NCI-H82 (cell line): ENCODE measurements at regions not wholly inside any gene's neighbourhood (a gene's known extent, or its start where the extent isn't known, plus 50 kb on each side); places are given as distances from the start of the nearest gene placed in this dataset.

ENCODE experiments used
- DNase-seq: peaks from one replicate; lab custom pipeline; 2025; lab: John Stamatoyannopoulos, UW

DNA sequence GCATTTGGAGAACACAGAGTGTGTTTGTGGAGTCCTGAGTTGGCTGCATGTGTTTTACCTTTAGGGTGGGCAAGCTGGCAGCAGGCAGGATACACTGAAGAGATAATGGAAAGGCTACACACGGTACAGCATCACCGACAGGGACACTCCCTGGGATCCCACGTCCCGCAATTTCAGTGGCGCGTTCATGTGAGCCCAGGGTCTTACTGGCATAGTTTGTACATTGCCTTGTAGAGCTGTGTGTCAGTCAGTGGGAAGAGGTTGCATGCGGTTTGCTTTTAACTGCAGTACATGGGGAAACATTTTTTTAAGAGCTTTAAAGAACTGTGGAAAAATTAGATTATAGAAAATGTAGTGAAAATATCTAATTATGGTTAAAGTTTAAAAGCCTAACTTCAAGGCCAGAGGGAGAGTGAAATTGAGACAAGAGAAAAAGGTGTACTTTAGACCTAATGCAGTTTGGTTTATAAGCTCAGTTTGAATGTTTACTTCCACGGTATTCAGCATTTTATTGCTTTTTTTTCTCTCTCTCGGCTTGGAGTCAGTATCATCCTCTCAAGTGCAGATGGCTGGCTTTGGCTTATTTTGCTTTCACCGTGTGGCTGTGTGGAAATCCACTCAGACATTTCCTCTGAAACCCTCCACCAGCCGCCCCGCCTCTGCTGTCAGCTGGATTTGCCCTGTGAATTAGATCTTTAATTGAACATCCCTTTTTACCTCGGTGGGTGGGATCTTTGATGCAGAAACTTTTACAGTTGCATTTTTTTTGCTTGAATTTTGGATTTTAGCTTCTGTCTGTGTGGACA, 364.2 kb upstream of the COBL start:
- DNase-seq, result peak; percentile 68

DNA sequence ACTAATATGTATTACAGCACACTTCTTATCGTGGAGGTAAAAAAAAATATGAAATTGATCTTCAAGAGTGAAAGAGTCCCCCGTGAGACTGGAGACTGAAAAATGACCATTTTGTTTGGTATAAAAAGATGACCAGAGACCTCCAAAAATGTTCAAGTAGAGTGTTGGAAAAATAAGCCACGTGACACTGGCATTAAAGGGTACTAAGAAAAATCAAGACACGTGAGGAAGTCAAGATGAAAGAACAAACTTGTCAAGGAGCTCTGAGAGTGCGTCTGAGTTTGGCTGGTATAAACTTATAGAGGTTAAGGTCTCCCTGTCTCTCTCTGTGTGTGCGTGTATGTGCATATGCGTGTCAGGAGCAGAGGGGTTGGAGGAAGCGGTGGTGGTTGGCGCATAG, 362.7 kb upstream of the COBL start:
- no peak for DNase-seq

DNA sequence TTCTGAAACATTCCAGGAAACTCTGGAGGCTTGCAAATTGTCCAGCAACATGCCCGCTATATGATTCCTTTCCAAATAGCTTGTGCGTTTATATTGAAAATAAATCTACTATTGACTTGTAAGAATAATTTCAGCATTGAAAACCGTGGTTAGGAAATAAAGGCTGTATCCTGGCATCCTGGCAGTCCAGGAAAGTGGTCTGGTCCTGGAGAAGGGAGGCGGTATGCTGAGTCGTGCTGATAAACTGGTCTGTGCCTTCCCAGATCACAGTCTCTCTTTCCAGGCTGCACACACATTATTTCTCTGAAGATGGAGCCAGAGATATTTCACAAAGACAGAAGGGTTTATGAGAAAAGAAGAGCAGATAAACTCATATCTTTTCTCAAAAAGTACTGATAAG, 350.1 kb upstream of the COBL start:
- no peak for DNase-seq

DNA sequence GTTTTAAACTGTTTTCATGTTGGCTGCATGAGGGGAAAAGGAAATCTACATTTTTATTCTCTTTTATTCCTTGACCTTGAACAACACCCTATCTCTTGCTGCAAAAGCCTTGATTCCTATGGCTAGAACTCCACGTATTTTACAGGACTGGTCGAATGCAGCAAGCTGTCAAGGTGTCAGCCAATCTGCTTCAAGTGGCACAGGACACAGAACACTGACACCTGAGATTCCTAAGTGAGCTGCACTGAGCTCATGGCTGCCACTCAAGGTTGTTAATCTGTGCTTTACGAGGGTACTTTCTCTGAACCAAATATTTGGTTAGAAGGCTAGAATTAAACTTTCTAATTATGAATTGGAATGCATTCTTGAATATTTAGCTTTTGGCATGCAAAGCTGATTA, 349.7 kb upstream of the COBL start:
- peak; percentile 37 for DNase-seq

DNA sequence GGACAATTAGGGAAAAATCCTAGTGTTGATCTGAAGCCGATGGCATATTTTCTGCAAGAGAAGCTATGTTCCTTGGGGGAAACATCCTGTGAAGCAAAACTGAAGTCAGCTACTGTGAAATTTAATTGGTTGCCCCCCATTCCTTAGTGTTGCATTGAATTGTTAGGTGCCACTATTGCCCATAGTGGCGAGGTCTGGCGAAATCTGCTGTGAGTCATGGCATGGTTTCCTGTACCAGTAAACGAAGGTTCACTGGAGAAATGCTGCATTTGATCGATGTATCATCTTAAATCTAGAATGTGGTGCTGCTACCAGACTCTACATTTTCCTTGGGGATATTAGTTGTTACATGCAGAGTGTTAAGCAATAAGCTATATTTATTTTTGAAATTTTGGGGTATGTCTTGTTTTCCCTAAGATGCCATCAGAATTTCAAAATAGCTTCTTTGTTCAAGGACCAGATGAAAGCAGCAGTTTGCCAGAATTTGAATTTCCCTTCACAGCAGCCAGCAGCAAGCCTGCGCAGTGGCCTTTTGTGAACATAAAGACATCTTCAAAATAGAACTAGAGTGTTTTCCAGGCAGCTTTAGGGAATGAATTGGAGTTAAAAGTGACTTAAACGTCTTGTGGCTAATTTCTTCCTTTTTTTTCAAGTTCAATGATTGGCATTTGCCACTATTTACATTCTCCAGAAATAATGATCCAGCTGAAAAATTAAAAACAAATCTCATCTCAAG, 348.6 kb upstream of the COBL start:
- DNase-seq, result no peak

DNA sequence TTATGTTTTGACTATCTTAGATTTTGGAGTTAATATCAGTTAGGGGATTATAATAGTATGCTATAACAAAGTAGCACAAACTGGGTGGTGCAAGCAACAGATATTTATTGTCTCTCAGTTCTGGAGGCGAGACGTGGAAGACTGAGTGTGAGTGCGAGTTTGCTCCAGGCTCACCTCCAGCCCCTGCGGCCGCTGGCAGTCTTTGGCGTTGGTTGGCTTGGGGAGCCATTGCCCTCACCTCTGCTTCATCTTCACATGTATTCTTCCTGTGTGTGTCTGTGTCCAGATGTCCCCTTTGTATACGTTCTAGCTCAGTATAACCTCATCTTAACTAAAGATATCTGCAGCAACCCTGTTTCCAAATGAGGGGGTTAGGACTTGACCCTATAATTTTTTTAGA, 343.9 kb upstream of the COBL start:
- no peak for DNase-seq

DNA sequence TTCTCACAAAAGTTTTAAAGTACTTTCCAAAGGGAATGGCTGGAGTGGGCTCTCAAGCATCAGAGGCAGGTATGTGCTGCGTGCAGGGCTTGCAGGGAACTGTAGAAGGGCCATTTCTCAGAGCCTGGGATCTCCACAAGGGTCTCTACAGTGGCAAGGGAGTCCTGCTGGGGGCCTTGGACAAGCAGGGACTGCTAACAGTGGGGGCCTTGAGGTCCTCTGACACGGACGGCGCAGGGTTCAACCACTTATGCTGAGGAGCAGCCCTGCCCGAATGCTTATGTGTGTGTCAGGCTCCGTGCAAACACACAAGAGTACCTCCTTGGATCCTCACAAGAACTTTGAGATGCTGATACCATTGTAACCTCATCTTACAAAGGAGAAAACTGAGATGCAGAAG, 342.1 kb upstream of the COBL start:
- no peak for DNase-seq

DNA sequence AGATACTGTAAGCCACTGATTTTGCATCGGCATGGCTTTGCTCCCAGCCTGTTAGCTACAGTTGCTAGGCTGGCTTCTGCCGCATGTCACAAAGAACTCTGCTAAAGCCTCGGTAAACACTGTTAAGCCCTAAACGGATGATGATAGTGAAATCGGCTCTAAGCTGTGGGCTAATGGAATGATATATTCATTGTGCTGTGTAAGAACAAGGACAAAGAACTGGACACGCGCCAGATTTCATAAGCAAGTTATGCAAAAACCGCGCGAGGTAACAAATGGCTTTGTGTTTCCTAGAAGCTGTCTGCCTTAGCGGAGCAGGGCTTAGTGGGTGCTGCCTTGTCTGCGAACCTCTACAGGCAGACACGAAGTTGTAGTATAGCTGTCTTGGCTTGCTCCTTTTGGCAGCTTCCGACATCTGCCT, 331.3 kb upstream of the COBL start:
- peak; percentile 100 for DNase-seq

DNA sequence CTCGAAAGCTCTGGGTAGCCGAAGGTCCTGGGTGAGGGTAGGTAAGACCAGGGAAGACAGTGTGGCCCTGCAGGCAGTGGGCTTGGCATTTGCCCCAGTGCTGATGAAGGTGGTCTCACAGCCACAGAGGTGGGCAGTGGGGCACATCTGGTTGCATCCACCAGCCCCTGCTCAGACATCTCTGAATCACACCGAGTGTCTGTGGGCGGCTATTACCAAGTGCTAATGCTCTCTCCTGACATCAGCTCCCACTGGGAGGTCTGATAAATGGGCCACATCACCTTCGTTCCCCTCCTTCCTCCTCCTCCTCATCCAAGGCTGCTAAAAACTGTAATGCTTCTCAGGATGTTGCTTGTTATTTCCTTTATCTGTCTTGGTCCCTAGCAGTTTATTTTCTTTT, 330.9 kb upstream of the COBL start:
- peak; percentile 85 for DNase-seq

DNA sequence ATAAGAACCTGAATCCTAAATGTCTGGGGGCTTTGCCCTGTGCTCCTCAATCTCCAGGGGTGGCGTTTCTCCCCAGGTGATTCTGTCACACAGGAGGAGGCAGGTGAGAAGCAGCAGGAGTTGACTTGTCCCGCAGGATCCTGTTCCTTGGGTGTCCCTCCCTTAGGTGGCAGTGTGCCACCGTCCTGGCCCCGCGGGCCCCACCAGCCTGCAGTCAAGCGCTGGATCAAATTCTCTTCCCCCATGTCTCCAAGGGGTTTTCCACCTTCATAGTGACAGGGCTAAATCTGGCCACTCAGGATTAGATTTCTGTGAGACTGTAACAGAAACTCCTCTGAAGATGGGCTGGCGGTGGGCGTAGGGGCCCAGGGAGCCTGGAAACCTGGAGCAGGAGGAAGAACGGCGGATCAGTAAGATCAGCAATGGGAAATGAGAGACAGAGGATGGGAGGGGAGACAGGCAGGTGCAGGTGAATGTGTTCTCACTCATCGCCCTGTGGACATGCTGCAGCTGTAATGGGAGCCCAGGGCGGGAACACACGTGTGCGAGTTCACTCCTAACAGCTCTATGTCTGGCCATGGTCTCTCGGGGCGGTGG, 329.2 kb upstream of the COBL start:
- DNase-seq, result no peak

DNA sequence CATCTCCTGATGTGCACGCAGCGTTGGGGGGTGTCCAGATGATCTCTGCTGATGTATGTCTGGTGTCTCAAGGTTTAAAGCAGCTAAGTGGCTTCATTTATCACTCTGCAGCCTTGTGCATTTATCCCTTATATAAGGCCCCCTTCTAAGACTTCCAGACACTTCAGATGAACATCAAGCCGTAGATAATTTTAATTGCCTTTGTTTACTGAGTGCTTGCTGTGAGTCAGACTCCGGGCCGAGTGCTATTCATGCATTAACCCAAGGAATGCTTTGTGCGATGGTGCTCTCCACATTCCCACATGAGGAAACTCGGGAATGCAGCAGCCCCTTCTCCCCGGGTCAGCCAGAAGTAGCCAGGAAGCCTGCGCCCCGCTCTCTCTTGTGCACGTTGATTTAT, 328.6 kb upstream of the COBL start:
- peak; percentile 24 for DNase-seq

DNA sequence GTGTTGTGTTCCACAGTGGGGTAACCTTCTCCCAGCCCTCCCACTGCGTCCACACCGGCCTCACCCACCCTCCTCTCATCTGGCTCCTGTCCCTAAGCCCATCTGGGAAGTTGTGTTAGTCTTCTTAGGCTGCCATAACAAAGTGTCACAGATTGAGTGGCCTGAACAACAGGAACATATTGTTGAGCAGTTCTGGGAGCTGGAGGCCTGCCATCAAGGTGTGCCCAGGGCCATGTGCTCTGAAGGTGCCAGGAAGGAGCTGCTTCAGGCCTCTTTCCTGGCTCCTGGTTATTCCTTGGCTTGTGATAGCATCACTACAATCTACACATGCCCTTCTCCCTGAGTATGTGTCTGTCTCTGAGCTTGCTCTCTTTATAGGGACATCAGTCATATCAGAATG, 327.6 kb upstream of the COBL start:
- DNase-seq, result no peak

DNA sequence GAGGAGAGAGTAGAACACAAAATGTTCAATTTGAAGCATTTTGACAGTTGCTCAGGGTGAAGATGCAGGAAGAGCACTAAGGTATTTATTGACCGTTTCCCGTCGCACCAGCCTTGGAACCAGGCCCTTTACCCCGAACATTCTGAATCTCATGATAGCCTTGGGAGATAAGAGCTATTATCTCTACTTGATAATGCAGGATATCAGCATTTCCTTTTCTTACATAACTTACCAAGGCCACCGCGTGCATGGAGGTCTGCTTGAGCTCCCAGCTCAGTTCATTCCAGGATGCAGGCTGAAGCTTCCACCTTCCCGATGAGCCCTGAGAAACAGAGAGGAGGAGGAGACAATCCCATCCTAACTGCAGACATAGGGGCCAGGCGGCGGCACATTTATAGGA, 324.2 kb upstream of the COBL start:
- no peak for DNase-seq

DNA sequence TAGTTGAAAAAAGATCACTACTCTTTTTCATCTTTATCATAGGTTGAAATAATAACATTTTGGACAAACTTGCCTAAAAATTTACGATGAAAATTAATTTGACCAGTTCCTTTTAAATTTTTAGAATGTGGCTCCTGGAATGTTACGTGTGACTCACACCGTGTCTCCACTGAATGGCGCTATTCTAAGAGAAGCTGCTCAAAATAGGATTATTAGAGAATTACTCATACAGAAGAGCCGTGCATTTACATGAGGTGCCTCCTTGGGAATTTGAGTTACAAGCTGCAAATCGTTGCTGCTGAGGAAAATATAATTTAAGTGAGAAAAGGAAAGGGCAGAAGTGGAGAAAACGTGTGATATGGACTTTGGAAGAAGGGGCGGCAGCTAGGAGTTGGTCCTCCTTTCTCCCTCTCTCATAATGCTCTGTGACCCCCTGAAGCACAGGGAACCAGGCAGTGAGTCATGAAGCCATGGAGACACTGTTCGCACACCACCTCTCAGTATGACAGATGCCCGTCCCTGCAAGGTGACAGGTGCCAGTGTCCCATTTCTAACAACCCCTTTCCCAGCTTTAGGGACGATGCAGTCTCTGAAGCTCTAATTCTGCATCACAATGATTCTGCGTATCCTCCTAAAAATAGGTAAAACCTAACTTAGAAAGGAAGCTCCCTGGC, 323.2 kb upstream of the COBL start:
- peak; percentile 33 for DNase-seq

DNA sequence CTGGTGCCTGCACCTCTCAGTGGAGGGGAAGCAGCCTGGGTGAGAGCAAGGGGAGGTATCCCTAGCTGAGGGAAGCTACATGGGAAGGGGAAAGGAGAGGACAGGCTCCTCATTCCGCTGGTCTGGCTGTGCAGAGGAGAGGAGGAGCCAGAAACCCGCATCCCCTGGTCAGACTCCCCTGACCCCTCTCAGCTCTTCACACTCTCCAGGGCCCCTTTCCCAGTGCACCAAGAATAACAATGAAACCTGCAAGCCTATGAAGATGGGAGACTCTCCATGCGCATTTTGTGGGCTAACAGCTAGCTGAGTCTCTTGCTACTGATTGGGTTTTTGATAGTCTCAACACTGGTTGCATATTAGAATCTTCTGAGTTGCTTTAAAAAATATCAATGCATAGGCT, 319.9 kb upstream of the COBL start:
- DNase-seq, result no peak

DNA sequence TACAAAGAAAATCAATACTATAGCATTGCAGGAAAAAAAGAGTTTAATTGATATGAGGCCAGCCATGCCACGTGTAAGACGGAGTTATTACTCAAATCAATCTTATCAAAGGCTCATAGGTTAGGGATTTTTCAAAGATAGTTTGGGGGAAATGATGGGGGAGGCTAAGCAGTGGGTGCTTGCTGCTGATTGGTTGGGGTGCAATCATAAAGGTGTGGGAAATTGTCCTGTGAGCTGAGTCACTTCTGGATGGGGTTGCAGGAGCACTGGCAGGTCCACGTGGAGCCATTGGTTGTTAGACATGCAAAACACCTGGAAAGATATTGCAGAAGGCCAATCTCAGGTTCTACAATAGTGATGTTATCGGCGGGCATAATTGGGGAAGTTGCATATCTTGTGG, 319.2 kb upstream of the COBL start:
- DNase-seq, result no peak

DNA sequence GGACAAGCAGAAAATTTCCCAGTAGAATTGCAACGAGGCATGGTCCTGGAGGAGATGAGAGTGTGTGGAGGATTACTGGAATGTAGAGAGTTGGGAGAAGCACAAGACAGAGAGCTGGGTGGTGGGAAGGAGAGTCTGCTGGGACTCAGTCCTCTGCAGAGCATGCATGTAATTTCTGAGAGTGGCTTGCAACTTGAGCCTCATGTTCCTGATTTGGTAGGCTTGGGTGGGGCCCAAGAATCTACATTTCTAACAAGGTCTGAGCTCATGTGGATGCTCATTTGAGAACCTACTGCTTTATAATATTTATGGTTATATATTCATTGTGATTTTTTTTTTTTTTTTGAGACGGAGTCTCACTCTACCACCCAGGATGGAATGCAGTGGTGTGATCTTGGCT, 317.9 kb upstream of the COBL start:
- DNase-seq, result no peak

DNA sequence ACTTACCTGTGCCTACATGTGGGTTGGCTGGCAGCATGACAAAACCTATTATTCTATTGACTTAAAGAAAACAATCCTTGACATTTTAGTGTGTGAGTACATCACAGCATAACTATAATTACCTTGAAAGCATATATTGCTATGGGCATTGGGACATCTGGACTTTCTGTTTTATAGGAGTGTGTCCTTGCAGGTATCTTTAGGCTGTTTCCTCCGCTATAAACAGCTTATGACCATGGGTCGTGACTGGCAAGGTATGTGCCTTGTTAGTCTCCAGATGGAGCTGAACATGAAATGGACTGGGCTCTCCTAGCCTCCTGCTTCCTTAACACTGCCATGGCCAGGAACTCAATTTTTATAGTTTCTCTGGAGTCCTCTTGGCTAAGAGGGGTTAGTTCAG, 317.4 kb upstream of the COBL start:
- DNase-seq, result no peak

DNA sequence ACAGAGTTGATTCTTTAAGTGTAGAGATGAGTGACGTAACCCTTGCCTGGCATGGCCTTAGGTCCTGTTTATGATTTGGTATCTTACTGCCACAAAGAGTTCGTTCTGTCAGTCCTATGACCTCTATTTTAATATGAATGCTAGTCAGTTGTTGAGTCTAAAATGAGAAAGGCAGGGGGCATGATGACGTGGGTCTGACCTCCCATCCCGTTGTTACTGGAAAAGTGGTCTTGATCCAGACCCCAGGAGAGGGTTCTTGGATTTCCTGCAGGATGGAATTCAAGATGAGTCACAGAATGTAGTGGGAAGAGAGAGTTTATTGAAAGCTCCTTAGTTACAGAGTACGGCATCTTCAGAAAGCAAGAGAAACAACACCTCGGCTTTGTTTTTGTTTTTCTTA, 317.0 kb upstream of the COBL start:
- DNase-seq, result no peak

DNA sequence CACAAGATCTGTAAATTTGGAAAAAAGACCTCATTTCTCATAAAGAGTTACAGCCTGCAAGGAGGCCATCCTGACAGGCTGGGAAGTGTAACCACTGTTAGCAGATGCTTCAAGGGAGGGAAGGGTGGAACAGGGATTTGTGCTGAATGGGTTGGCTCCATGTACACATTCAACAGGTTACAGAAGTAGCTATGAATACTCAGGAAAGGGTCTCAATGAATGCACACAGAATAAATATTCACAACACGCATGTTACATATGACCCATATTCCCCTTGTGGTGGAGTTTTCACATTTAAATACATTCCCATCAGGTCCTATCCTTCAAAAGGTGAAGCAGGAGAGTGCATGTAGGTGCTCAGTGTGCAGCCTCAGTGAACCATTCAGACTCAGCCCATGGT, 316.4 kb upstream of the COBL start:
- DNase-seq, result no peak

DNA sequence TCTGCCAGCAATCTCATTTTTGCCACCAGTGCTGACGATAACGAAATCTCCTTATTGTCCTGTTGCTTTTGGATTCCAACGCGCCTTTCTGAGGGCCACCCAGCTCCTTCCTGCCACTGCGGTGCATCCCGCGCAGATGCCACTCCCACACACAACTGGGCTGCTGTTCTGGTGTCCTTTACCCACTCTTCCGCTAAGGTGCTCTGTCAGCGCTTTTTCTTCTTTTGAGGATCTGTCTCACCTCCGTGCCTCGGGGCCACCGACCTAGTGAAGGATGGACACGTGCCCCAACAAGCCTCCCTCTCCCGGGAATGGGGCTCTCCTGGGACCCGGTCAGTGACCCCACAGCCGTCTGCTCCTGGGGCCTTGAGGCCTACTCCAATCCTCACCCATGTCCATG, 314.3 kb upstream of the COBL start:
- DNase-seq, result no peak

DNA sequence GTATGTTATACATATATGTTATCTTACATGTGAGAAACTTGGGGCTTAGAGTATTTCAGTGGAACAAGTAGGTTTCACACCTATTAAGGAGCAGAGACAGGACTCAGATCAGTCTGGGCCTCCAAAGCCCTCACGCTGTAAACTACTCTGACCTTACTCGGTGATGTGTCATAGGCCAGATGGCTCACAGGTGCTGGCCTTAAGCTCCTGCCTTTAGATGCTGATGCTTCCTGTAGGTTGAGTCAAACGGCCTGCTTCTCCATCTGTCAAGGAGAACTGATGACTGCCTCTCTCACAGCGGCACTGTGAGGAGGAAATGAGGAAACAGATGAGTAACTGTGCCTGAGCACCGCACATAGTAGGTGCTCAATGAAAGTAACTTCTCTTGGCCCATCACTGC, 312.6 kb upstream of the COBL start:
- DNase-seq, result peak; percentile 95

DNA sequence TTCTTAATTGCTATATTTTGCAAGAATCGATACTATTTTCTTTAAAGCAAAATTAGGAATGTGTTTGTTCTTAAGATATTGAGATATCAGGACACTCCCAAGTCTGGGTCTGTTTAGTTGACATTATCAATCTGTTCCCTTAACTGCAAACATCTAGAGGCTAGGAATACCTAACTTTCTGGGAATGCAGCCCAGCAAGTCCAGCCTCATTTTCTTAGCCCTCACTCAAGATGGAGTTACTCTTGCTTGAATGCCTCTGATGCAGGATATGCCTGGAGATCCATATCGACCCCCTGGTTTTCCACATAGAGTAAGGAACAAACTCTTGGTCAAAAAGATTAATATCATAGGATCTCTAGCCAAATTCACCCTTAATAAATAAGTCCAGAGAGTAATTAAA, 305.3 kb upstream of the COBL start:
- DNase-seq, result no peak
